Stimulated activated CD8-positive, alpha-beta memory T cell treated with anti-CD3 and anti-CD28 coated beads, Interleukin-12 subunit alpha, Interleukin-12 subunit beta, amount 100 ng/mL, for 4 hours (primary cell): ENCODE measurements at regions not wholly inside any gene's neighbourhood (a gene's known extent, or its start where the extent isn't known, plus 50 kb on each side); places are given as distances from the start of the nearest gene placed in this dataset.

Source experiments
- DNase-seq: peaks from one replicate; pipeline ENCODE4 v3.0.0-alpha.2; 2020; ENCODE audit warnings: low read depth

- no peak for DNase-seq
These were observed 187.8 kb downstream of the MYLK4 start for GRCh38 chr6:2562721-2563451.

- no peak for DNase-seq
These were observed 189.6 kb downstream of the MYLK4 start for GRCh38 chr6:2560917-2561698.

- no peak for DNase-seq
These were observed 190.4 kb downstream of the MYLK4 start for GRCh38 chr6:2560140-2560818.

GRCh38 chr6:2558861-2559801 lies 191.6 kb downstream of the MYLK4 start:
- DNase-seq = no peak

GRCh38 chr6:2558098-2558680 lies 192.5 kb downstream of the MYLK4 start:
- no peak for DNase-seq

- DNase-seq = no peak
These were observed 193.5 kb downstream of the MYLK4 start for GRCh38 chr6:2557181-2557720.

GRCh38 chr6:2556761-2557160 lies 194.0 kb downstream of the MYLK4 start:
- no peak for DNase-seq

GRCh38 chr6:2554651-2555260 lies 196.0 kb downstream of the MYLK4 start:
- no peak for DNase-seq

GRCh38 chr6:2552526-2553154 lies 198.1 kb downstream of the MYLK4 start:
- no peak for DNase-seq

GRCh38 chr6:2551705-2552104 lies 199.0 kb downstream of the MYLK4 start:
- DNase-seq = no peak

GRCh38 chr6:2550247-2550646 lies 200.5 kb downstream of the MYLK4 start:
- DNase-seq = no peak

- DNase-seq = no peak
These were observed 200.9 kb downstream of the MYLK4 start for GRCh38 chr6:2549834-2550233.

GRCh38 chr6:2547355-2547754 lies 203.4 kb downstream of the MYLK4 start:
- DNase-seq = no peak

- DNase-seq = no peak
These were observed 203.8 kb downstream of the MYLK4 start for GRCh38 chr6:2546901-2547300.

- no peak for DNase-seq
These were observed 205.2 kb downstream of the MYLK4 start for GRCh38 chr6:2545383-2546038.

GRCh38 chr6:2543321-2543720 lies 207.4 kb downstream of the MYLK4 start:
- no peak for DNase-seq

- no peak for DNase-seq
These were observed 207.9 kb downstream of the MYLK4 start for GRCh38 chr6:2542858-2543218.

- DNase-seq = no peak
These were observed 208.4 kb downstream of the MYLK4 start for GRCh38 chr6:2542101-2542857.

- DNase-seq = no peak
These were observed 214.3 kb downstream of the MYLK4 start for GRCh38 chr6:2536451-2536850.
